ENCODE measurements at regions not wholly inside any gene's neighbourhood (a gene's known extent, or its start where the extent isn't known, plus 50 kb on each side); places are given as distances from the start of the nearest gene placed in this dataset.

DNA sequence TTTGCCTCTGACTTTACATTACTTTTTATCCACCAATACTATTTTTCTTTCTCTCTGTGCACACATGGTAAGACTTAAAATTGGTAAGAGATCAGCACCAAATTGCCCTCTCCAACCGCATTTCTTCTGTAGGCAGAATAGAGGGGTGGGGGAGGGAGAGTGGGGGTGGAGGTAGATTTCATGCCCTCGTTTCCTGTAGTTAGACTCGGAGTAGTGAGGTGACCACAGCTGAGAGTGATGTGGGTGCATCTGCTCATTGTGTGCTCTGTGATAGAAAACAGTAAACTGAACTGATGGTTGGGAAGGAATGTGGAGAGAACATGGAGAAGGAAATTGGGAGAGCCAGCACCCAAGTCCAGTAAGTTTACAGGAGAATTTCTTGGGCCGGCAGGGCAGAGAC is 498.3 kb downstream of the IRX1 start:
- DNase-seq: no peak
- H3K27me3 Mint-ChIP-seq (ENCODE audit: low read depth): no peaks in the 10 kb centered on the region
- H3K4me3 Mint-ChIP-seq: no peak overlapping the region
- no peak overlapping the region for H3K27ac Mint-ChIP-seq
- no peak for ATAC-seq (replicated peaks in 1 of 2)
- no peaks in the 10 kb centered on the region for H3K36me3 Mint-ChIP-seq (ENCODE audit: insufficient read depth in 2 of 2)
- H3K9me3 Mint-ChIP-seq: peaks cover 0 to 3% of the 10 kb centered on the region in 2 donors
- H3K4me1 Mint-ChIP-seq (ENCODE audit: low read depth): no peaks in the 10 kb centered on the region

- no peak for ATAC-seq (replicated peaks in 1 of 2)
- no peak overlapping the region for H3K27ac Mint-ChIP-seq
- H3K4me1 Mint-ChIP-seq (ENCODE audit: low read depth): no peaks in the 10 kb centered on the region
- H3K4me3 Mint-ChIP-seq: no peak overlapping the region
- peaks cover 0 to 2% of the 10 kb centered on the region in 2 donors for H3K9me3 Mint-ChIP-seq
- no peaks in the 10 kb centered on the region for H3K36me3 Mint-ChIP-seq (ENCODE audit: insufficient read depth in 2 of 2)
- DNase-seq: no peak
- H3K27me3 Mint-ChIP-seq (ENCODE audit: low read depth): no peaks in the 10 kb centered on the region
Measured at GRCh38 chr5:4095918-4096630, 500.4 kb downstream of the IRX1 start.

DNA sequence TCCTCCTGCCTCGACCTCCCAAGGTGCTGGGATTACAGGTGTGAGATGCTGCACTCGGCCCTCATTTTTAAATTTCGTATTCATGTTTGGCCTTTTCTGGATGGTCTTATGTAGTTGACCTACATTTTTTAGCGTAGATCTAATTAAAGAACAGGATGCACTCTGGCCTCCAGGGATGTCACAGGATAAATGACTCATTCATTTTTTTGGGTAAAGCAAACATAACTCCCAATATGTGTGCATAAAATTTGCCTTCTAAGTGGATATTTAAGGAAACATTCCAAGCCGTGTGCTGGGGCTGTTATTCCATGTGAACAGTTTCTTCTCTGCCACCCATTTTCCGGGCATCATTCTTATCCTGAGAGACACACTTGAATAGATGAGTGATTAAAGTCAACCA is 501.6 kb downstream of the IRX1 start:
- Mint-ChIP-seq H3K27ac (no peak overlapping the region), H3K9me3 (peaks cover 0 to 2% of the 10 kb centered on the region in 2 donors), H3K36me3 (ENCODE audit: insufficient read depth in 2 of 2) (no peaks in the 10 kb centered on the region), H3K4me3 (no peak overlapping the region), H3K27me3 (ENCODE audit: low read depth) (no peaks in the 10 kb centered on the region), H3K4me1 (ENCODE audit: low read depth) (no peaks in the 10 kb centered on the region)
- DNase-seq: no peak
- no peak for ATAC-seq (replicated peaks in 1 of 2)

- no peaks in the 10 kb centered on the region for H3K36me3 Mint-ChIP-seq (ENCODE audit: insufficient read depth in 2 of 2)
- DNase-seq: no peak
- H3K4me3 Mint-ChIP-seq: no peak overlapping the region
Measured at GRCh38 chr5:4098226-4098625, 502.6 kb downstream of the IRX1 start.

DNA sequence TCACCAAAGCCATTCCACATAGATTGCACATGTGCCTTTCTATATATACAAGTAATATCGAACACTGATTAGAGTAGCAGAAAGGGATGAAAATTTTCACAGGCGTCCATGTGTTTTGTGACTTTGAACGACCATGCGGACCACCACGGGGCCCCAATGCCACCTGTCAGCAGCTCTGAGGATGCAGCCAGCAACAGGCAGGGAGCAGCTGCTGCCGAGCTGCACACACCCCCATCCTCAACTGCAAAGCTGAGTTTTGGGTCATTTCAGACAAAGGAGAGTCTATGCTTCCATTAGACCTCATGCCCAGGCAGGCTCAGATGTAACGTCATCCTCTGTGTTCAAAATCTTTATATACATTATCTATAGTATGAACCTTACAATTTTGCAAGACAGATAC is 503.8 kb downstream of the IRX1 start:
- H3K9me3 Mint-ChIP-seq: peaks cover 0 to 2% of the 10 kb centered on the region in 2 donors
- ATAC-seq (replicated peaks in 1 of 2): no peak

More at GRCh38 chr5:4098226-4098625, 502.6 kb downstream of the IRX1 start:
- H3K9me3 Mint-ChIP-seq: peaks cover 0 to 2% of the 10 kb centered on the region in 2 donors
- H3K27me3 Mint-ChIP-seq (ENCODE audit: low read depth): no peaks in the 10 kb centered on the region
- H3K4me1 Mint-ChIP-seq (ENCODE audit: low read depth): no peaks in the 10 kb centered on the region
- H3K27ac Mint-ChIP-seq: no peak overlapping the region
- ATAC-seq (replicated peaks in 1 of 2): no peak

GRCh38 chr5:4100739-4101138 is 505.1 kb downstream of the IRX1 start:
- H3K4me1 Mint-ChIP-seq (ENCODE audit: low read depth): no peaks in the 10 kb centered on the region
- peaks cover 0 to under 1% of the 10 kb centered on the region in 2 donors for H3K9me3 Mint-ChIP-seq
- H3K4me3 Mint-ChIP-seq: no peak overlapping the region
- ATAC-seq (replicated peaks in 1 of 2) (no peak), DNase-seq (no peak)
- no peaks in the 10 kb centered on the region for H3K27me3 Mint-ChIP-seq (ENCODE audit: low read depth)
- H3K27ac Mint-ChIP-seq: no peak overlapping the region
- no peaks in the 10 kb centered on the region for H3K36me3 Mint-ChIP-seq (ENCODE audit: insufficient read depth in 2 of 2)

More for the DNA sequence above, 503.8 kb downstream of the IRX1 start:
- Mint-ChIP-seq H3K27ac (no peak overlapping the region), H3K4me3 (no peak overlapping the region), H3K4me1 (ENCODE audit: low read depth) (no peaks in the 10 kb centered on the region), H3K27me3 (ENCODE audit: low read depth) (no peaks in the 10 kb centered on the region), H3K36me3 (ENCODE audit: insufficient read depth in 2 of 2) (no peaks in the 10 kb centered on the region)
- DNase-seq: no peak

DNA sequence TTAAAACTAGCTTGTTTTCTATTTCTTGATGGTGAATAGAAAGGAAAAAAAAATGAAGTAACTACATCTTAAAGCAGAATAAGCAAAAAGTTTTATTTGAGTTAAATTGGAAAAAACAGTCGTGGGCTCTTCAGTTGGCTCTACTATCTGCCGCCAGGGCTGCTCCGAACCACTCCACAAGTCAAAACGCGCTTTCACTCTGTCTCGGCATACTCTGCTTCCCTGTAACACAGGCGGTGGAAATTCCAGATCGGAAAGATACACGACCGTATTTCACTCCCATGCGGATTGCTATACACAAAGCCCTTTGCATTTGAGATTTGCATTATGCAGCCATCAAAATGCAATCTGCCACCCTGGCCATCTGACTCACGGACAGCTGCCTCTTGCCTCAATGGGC is 505.6 kb downstream of the IRX1 start:
- ATAC-seq (replicated peaks in 1 of 2) (no peak), DNase-seq (no peak)
- Mint-ChIP-seq H3K36me3 (ENCODE audit: insufficient read depth in 2 of 2) (no peaks in the 10 kb centered on the region), H3K4me3 (no peak overlapping the region), H3K27me3 (ENCODE audit: low read depth) (no peaks in the 10 kb centered on the region), H3K9me3 (peaks cover 0 to 4% of the 10 kb centered on the region in 2 donors), H3K4me1 (ENCODE audit: low read depth) (no peaks in the 10 kb centered on the region), H3K27ac (no peak overlapping the region)

DNA sequence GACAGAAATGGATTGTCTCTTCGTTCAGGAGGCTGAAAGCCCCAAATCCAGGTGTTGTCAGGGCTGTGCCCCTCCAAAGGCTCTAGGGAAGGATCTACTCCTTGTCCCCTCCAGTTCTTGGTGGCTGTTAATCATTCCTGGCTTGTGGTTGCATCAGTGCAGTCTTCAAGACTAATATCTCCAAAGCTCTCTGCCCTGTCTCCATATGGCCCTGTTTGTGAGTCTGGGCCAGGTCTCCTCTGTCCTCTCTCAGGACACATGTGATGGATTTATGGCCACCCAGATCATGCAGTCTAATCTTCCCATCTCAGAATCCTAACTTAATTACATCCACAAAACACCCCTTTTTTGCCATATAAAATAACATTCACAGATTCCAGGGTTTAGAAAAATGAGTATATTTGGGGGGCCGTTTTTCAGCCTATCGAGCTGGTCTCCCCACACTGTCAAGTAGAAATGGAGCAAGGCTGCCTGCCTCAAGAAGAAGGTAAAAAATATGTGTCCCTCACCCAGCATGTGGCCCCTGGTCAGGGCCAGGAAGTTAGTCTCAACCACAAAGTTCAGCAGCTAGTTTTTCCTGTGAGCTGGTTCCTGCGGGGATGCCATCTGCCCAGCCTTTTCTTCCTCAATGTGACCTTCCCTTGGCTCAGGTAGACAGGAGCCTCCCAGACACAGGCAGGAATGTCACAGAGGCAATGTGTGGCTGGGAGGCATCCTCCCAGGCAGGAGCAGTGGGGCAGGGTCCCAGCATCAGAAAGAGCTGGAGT is 509.4 kb downstream of the IRX1 start:
- ATAC-seq (replicated peaks in 1 of 2): no peak
- H3K27ac Mint-ChIP-seq: no peak overlapping the region
- H3K4me3 Mint-ChIP-seq: no peak overlapping the region
- H3K27me3 Mint-ChIP-seq (ENCODE audit: low read depth): no peaks in the 10 kb centered on the region
- peaks cover 0 to 4% of the 10 kb centered on the region in 2 donors for H3K9me3 Mint-ChIP-seq
- H3K36me3 Mint-ChIP-seq (ENCODE audit: insufficient read depth in 2 of 2): no peaks in the 10 kb centered on the region
- no peak for DNase-seq
- no peaks in the 10 kb centered on the region for H3K4me1 Mint-ChIP-seq (ENCODE audit: low read depth)

DNA sequence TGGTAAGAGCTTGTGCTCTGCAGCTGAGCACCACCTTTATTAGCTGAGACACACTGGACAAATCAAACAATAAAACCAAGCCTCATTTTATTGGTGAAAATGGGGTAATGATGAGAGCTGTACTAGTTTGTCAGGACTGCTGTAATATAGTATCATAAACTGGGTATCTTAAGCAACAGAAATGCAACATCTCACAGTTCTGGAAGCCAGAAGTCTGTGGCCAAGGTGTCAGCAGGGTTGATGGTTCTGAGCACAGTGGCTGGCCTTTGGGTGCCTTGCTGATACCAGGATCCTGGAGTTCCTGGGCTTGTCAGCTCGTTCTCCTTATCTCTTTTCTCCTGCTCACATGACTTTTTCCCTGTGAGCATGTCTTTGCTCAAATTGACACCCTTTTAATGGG is 513.1 kb downstream of the IRX1 start:
- Mint-ChIP-seq H3K4me3 (no peak overlapping the region), H3K27me3 (ENCODE audit: low read depth) (no peaks in the 10 kb centered on the region), H3K9me3 (peaks cover 0 to 4% of the 10 kb centered on the region in 2 donors), H3K4me1 (ENCODE audit: low read depth) (no peaks in the 10 kb centered on the region), H3K36me3 (ENCODE audit: insufficient read depth in 2 of 2) (no peaks in the 10 kb centered on the region), H3K27ac (no peak overlapping the region)
- no peak for DNase-seq
- ATAC-seq (replicated peaks in 1 of 2): no peak

DNA sequence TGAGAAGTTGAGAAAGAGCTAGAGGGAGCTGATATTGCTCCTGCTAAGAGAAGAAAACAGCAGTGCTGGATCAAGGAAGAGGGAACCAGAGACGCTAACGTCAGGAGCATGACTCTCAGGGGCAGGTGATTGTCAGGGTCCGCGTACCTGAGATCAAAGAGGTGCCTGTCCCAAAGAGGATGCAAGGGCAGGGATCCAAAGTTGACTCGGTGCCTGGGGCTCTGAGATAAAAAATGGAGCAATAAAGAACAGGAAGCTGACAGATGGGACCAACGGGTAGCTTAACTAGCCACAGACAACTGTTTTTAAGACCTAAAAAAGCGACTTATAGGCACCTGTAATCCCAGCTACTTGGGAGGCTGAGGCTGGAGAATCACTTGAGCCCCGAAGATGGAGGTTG is 517.8 kb downstream of the IRX1 start:
- H3K4me1 Mint-ChIP-seq (ENCODE audit: low read depth): no peaks in the 10 kb centered on the region
- no peak overlapping the region for H3K4me3 Mint-ChIP-seq
- DNase-seq (no peak), ATAC-seq (replicated peaks in 1 of 2) (no peak)
- peaks cover 3 to 7% of the 10 kb centered on the region in 2 donors for H3K9me3 Mint-ChIP-seq
- no peaks in the 10 kb centered on the region for H3K36me3 Mint-ChIP-seq (ENCODE audit: insufficient read depth in 2 of 2)
- H3K27ac Mint-ChIP-seq: no peak overlapping the region
- H3K27me3 Mint-ChIP-seq (ENCODE audit: low read depth): no peaks in the 10 kb centered on the region

DNA sequence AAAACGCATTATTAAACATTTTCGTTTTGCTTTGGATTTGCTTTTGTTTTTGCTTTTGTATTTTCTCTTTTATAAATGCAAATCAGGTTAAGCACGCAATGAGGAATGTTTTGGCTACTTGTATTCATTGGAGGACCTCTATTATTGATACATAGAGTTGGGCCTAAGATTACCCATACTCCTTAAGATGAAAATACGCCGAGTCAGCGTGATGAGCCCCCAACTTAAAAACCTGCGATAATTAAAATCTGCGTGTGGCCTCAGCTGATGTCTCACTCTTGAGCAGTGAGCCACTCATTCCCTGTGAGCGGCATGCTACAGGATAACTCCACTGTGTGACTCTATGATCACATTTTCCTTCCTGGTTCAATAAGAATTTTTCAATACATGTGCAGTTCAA is 518.3 kb downstream of the IRX1 start:
- Mint-ChIP-seq H3K27me3 (ENCODE audit: low read depth) (no peaks in the 10 kb centered on the region), H3K36me3 (ENCODE audit: insufficient read depth in 2 of 2) (no peaks in the 10 kb centered on the region), H3K4me1 (ENCODE audit: low read depth) (no peaks in the 10 kb centered on the region), H3K27ac (no peak overlapping the region), H3K9me3 (peaks cover 3 to 7% of the 10 kb centered on the region in 2 donors), H3K4me3 (no peak overlapping the region)
- no peak for ATAC-seq (replicated peaks in 1 of 2)
- DNase-seq: no peak

GRCh38 chr5:4114452-4114851 is 518.8 kb downstream of the IRX1 start:
- DNase-seq: no peak
- Mint-ChIP-seq H3K9me3 (peaks cover 3 to 7% of the 10 kb centered on the region in 2 donors), H3K27ac (no peak overlapping the region), H3K4me3 (no peak overlapping the region), H3K36me3 (ENCODE audit: insufficient read depth in 2 of 2) (no peaks in the 10 kb centered on the region), H3K4me1 (ENCODE audit: low read depth) (no peaks in the 10 kb centered on the region), H3K27me3 (ENCODE audit: low read depth) (no peaks in the 10 kb centered on the region)
- no peak for ATAC-seq (replicated peaks in 1 of 2)

GRCh38 chr5:4116834-4117233 is 521.2 kb downstream of the IRX1 start:
- no peak overlapping the region for H3K4me3 Mint-ChIP-seq
- H3K9me3 Mint-ChIP-seq: peaks cover 6 to 10% of the 10 kb centered on the region in 2 donors
- DNase-seq (no peak), ATAC-seq (replicated peaks in 1 of 2) (peak in 1 of 2 donors; percentile 50)
- H3K36me3 Mint-ChIP-seq (ENCODE audit: insufficient read depth in 2 of 2): no peaks in the 10 kb centered on the region
- no peaks in the 10 kb centered on the region for H3K4me1 Mint-ChIP-seq (ENCODE audit: low read depth)
- H3K27ac Mint-ChIP-seq: no peak overlapping the region
- no peaks in the 10 kb centered on the region for H3K27me3 Mint-ChIP-seq (ENCODE audit: low read depth)

Data from activated T-cell treated with anti-CD3 and anti-CD28 coated beads, Interleukin-2, amount 50 U/mL, for 72 hours (primary cell).